ENCODE measurements at regions not wholly inside any gene's neighbourhood (a gene's known extent, or its start where the extent isn't known, plus 50 kb on each side); places are given as distances from the start of the nearest gene placed in this dataset.

GRCh38 chr7:42511027-42511426, 274.0 kb upstream of the GLI3 start:
- Histone ChIP-seq H3K27ac (ENCODE audit: low read depth, low read length) (no peak overlapping the region), H3K4me3 (ENCODE audit: low read depth, low read length) (no peak overlapping the region), H3K27me3 (ENCODE audit: control insufficient read depth, insufficient read depth, low read length) (no peaks in the 10 kb centered on the region), H3K9me3 (ENCODE audit: control insufficient read depth, insufficient read depth, low read length) (no peaks in the 10 kb centered on the region)
- ChIA-PET POLR2A (no interaction called here), CTCF (no interaction called here)
- no peak for DNase-seq (ENCODE audit: low read depth, low spot score)
- no peak for TF ChIP-seq CTCF (IDR thresholded peaks at IDR 0.05; ENCODE audit: low read depth, low read length)

GRCh38 chr7:42506097-42506496, 269.1 kb upstream of the GLI3 start:
- POLR2A ChIA-PET: no interaction called here

GRCh38 chr7:42502022-42502421, 265.0 kb upstream of the GLI3 start:
- Histone ChIP-seq H3K9me3 (ENCODE audit: control insufficient read depth, insufficient read depth, low read length) (no peaks in the 10 kb centered on the region), H3K4me3 (ENCODE audit: low read depth, low read length) (no peak overlapping the region), H3K27ac (ENCODE audit: low read depth, low read length) (no peak overlapping the region), H3K27me3 (ENCODE audit: control insufficient read depth, insufficient read depth, low read length) (no peaks in the 10 kb centered on the region)
- ChIA-PET CTCF (no interaction called here), POLR2A (no interaction called here)
- no peak for TF ChIP-seq CTCF (IDR thresholded peaks at IDR 0.05; ENCODE audit: low read depth, low read length)
- no peak for DNase-seq (ENCODE audit: low read depth, low spot score)

More at GRCh38 chr7:42506097-42506496, 269.1 kb upstream of the GLI3 start:
- Histone ChIP-seq H3K9me3 (ENCODE audit: control insufficient read depth, insufficient read depth, low read length) (no peaks in the 10 kb centered on the region), H3K27ac (ENCODE audit: low read depth, low read length) (no peak overlapping the region), H3K27me3 (ENCODE audit: control insufficient read depth, insufficient read depth, low read length) (no peaks in the 10 kb centered on the region), H3K4me3 (ENCODE audit: low read depth, low read length) (no peak overlapping the region)
- DNase-seq (ENCODE audit: low read depth, low spot score): no peak
- CTCF ChIA-PET: interaction anchor here (1.3 kb wide), 1 partner anchor 563 kb away, joined by 3 read pairs; no protein-coding TSS in a partner anchor
- TF ChIP-seq CTCF (IDR thresholded peaks at IDR 0.05; ENCODE audit: low read depth, low read length): no peak

GRCh38 chr7:42495256-42495655, 258.2 kb upstream of the GLI3 start:
- no peak for DNase-seq (ENCODE audit: low read depth, low spot score)
- H3K27ac ChIP-seq (ENCODE audit: low read depth, low read length): no peak overlapping the region
- no peak for TF ChIP-seq CTCF (IDR thresholded peaks at IDR 0.05; ENCODE audit: low read depth, low read length)
- ChIA-PET POLR2A (no interaction called here), CTCF (interaction anchor here (1.3 kb wide), 1 partner anchor 518 kb away, joined by 4 read pairs; no protein-coding TSS in a partner anchor)
- no peak overlapping the region for H3K4me3 ChIP-seq (ENCODE audit: low read depth, low read length)
- no peaks in the 10 kb centered on the region for H3K27me3 ChIP-seq (ENCODE audit: control insufficient read depth, insufficient read depth, low read length)
- H3K9me3 ChIP-seq (ENCODE audit: control insufficient read depth, insufficient read depth, low read length): no peaks in the 10 kb centered on the region

GRCh38 chr7:42494736-42495135, 257.7 kb upstream of the GLI3 start:
- no peaks in the 10 kb centered on the region for H3K27me3 ChIP-seq (ENCODE audit: control insufficient read depth, insufficient read depth, low read length)
- H3K4me3 ChIP-seq (ENCODE audit: low read depth, low read length): no peak overlapping the region
- ChIA-PET CTCF (interaction anchor here (1.3 to 1.4 kb wide), 2 partner anchors 515 to 518 kb away, joined by 4 to 5 read pairs; no protein-coding TSS in a partner anchor), POLR2A (no interaction called here)
- H3K27ac ChIP-seq (ENCODE audit: low read depth, low read length): no peak overlapping the region
- no peak for DNase-seq (ENCODE audit: low read depth, low spot score)
- TF ChIP-seq CTCF (IDR thresholded peaks at IDR 0.05; ENCODE audit: low read depth, low read length): no peak
- H3K9me3 ChIP-seq (ENCODE audit: control insufficient read depth, insufficient read depth, low read length): no peaks in the 10 kb centered on the region
